Skeletal muscle tissue (tissue), 3 donors: ENCODE measurements at regions not wholly inside any gene's neighbourhood (a gene's known extent, or its start where the extent isn't known, plus 50 kb on each side); places are given as distances from the start of the nearest gene placed in this dataset.
A peak's percentile ranks its signal among the peaks of the same experiment; 100 is the strongest.

Source experiments
- H3K27ac ChIP-seq: one replicate; pipeline ENCODE4 v1.7.0; 2013; ENCODE audit warnings: mild to moderate bottlenecking, low read depth, low read length, inconsistent platforms
- H3K27me3 ChIP-seq, 3 donors: one replicate each; pipeline ENCODE4 v1.7.0; 2013; ENCODE audit warnings: low read length in 3 of 3; ENCODE audit not compliant: control insufficient read depth in 3 of 3, insufficient read depth in 3 of 3
- H3K36me3 ChIP-seq, 3 donors: one replicate each; pipeline ENCODE4 v1.7.0; 2013; ENCODE audit warnings: low read length in 3 of 3; ENCODE audit not compliant: control insufficient read depth in 3 of 3, insufficient read depth in 3 of 3
- H3K4me1 ChIP-seq, 3 donors: one replicate each; pipeline ENCODE4 v1.7.0; 2013; ENCODE audit warnings: low read length in 3 of 3, mild to moderate bottlenecking in 3 of 3; ENCODE audit not compliant: control insufficient read depth in 3 of 3, insufficient read depth in 3 of 3
- H3K4me3 ChIP-seq, 3 donors: one replicate each; pipeline ENCODE4 v1.7.0; 2013; ENCODE audit warnings: low read length in 3 of 3
- H3K9ac ChIP-seq, 3 donors: one replicate each; pipeline ENCODE4 v1.7.0; 2013; ENCODE audit warnings: low read length in 3 of 3, mild to moderate bottlenecking in 3 of 3, moderate library complexity in 2 of 3, low read depth in 1 of 3
- H3K9me3 ChIP-seq, 3 donors: one replicate each; pipeline ENCODE4 v1.7.0; 2013; ENCODE audit warnings: low read length in 3 of 3; ENCODE audit not compliant: control insufficient read depth in 3 of 3
- donor health status: Osteomylitis.

DNA sequence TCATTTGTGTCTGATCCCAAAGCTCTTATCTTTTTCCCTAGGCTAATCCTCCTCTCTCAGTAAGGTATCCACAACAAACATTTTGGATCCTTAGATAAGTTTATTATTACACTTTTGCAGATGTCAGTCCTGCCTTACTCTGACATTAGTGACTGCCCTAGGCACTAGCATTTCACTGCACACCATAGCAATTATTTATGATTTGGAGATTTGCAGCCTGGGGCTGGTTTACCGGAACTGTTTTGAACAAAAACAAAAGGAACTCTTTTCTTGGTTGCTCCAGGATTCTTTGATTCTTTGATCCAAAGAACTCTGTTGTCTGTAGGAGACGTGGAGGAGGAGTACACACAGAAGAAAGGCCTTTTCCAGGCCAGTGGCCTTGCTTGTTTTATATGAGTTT lies 80.4 kb downstream of the EDNRB start:
- Histone ChIP-seq H3K27me3 (no peaks in the 10 kb centered on the region), H3K27ac (no peak overlapping the region), H3K9ac (no peak overlapping the region), H3K4me3 (no peak overlapping the region), H3K4me1 (peaks cover 0 to 4% (median 0%) of the 10 kb centered on the region in 3 donors), H3K9me3 (no peaks in the 10 kb centered on the region), H3K36me3 (no peaks in the 10 kb centered on the region)

DNA sequence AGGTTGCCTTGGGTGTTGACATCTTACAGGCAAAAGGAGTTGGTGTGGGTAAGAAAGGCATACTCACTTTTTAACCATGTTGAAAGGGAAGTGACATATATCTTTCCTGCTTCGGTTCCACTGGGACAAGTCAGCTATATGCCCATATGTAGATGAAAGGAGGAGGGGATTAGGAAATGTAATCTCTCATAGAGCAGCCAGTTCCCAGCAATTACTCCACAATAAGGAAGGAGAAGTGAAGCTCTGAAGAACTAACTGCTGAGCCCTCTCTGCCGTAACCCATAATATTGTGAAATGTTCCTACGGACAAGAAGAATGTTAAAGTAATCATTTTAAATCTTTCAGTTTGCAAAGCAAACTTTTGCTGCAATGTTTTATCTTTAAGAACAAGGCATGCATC lies 82.2 kb downstream of the EDNRB start:
- Histone ChIP-seq H3K9ac (no peak overlapping the region), H3K27ac (no peak overlapping the region), H3K4me3 (no peak overlapping the region), H3K9me3 (no peaks in the 10 kb centered on the region), H3K36me3 (no peaks in the 10 kb centered on the region), H3K27me3 (no peaks in the 10 kb centered on the region), H3K4me1 (peaks cover 0 to 7% (median 0%) of the 10 kb centered on the region in 3 donors)

DNA sequence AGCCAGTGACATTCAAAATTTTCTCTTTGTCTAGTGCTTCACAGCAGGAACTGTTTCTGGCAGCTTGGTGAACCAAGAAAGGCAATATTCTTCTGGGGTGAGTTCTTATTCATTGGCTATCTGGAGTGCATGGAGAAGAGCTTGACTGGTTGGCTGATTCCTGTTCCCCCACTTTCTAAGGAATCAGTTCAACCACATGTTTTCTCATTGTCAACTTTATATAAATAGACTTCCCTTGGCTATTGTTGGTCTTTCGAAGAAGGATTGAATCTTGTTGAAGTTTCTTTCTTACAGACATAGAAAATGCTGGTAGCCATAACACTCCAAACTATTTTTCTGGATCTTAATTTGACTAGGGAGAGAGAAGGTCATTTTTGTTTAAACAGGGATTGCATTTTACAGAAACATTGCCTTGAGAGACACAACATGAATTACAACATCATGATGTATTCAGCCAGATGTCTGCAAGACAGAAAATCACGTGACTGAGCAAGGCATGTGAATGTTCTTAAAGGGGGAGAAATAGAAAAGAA lies 85.2 kb downstream of the EDNRB start:
- Histone ChIP-seq H3K4me3 (no peak overlapping the region), H3K27ac (peak overlapping the region; percentile 48), H3K9ac (no peak overlapping the region), H3K27me3 (no peaks in the 10 kb centered on the region), H3K36me3 (no peaks in the 10 kb centered on the region), H3K9me3 (no peaks in the 10 kb centered on the region), H3K4me1 (peaks cover 0 to 7% (median 0%) of the 10 kb centered on the region in 3 donors)

DNA sequence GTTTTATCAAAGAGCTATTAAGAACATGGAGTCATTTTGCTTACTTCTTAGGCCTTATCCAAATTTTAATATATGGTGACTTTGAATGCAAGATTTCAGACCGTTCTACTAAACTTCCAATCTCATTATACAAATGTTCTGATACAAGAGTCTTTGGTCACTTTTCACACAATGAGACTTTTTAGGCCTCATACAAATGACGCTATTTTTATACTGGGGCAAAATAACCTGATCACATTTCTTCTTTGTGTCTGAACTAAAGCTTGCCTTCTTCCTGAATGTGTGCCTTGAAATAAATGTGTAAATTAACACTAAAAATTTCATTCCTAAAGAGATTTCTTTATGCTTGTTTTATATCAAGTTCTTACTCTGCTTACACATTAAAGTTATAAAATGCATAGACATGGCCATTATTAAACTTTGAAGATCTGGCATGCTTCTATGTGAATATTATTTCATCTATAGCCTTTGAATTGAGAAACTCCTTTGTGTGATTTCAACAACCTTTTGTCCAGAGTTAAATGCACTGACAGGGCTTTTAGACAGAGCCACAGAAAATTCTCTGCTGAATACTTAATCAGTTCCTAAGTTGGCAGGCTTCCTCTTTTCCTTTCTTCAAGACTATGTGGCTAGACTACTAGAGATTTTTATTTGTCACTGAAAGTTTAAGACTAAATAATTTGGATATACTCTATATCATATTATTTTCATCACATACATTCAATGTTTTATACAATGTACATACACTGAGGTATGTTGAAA lies 86.1 kb downstream of the EDNRB start:
- peak overlapping the region; percentile 48 for H3K27ac ChIP-seq

GRCh38 chr13:77831866-77832265 lies 86.8 kb downstream of the EDNRB start:
- H3K9ac ChIP-seq = no peak overlapping the region
- H3K4me3 ChIP-seq = no peak overlapping the region
- no peaks in the 10 kb centered on the region for H3K9me3 ChIP-seq
- no peak overlapping the region for H3K27ac ChIP-seq
- H3K36me3 ChIP-seq = no peaks in the 10 kb centered on the region
- peaks cover 0 to 7% (median 0%) of the 10 kb centered on the region in 3 donors for H3K4me1 ChIP-seq
- H3K27me3 ChIP-seq = no peaks in the 10 kb centered on the region

More for the DNA sequence above, 86.1 kb downstream of the EDNRB start:
- H3K4me1 ChIP-seq = peaks cover 0 to 7% (median 0%) of the 10 kb centered on the region in 3 donors
- H3K9me3 ChIP-seq = no peaks in the 10 kb centered on the region
- no peaks in the 10 kb centered on the region for H3K36me3 ChIP-seq
- H3K4me3 ChIP-seq = no peak overlapping the region
- H3K9ac ChIP-seq = no peak overlapping the region
- no peaks in the 10 kb centered on the region for H3K27me3 ChIP-seq

DNA sequence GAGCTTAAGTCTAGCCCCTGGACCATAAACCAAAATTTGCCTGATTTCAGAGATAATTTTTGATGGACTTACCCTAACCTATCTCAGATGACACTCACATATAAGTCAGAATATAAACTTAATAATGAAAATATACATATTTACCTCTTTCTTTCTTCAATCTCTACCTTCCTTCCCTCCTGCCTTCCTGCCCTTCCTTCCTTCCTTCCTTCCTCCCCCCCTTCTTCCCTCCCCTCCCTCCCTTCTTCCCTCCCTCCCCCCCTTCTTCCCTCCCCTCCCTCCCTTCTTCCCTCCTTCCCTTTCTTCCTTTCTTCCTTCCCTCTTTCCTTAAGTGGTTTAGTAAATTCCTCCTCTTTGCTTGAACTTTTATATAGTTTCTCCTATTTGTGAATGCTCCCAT lies 88.7 kb downstream of the EDNRB start:
- H3K4me1 ChIP-seq = peaks cover 0 to 7% (median 0%) of the 10 kb centered on the region in 3 donors
- no peak overlapping the region for H3K4me3 ChIP-seq
- H3K27ac ChIP-seq = no peak overlapping the region
- H3K27me3 ChIP-seq = no peaks in the 10 kb centered on the region
- H3K9me3 ChIP-seq = no peaks in the 10 kb centered on the region
- H3K36me3 ChIP-seq = no peaks in the 10 kb centered on the region
- no peak overlapping the region for H3K9ac ChIP-seq

DNA sequence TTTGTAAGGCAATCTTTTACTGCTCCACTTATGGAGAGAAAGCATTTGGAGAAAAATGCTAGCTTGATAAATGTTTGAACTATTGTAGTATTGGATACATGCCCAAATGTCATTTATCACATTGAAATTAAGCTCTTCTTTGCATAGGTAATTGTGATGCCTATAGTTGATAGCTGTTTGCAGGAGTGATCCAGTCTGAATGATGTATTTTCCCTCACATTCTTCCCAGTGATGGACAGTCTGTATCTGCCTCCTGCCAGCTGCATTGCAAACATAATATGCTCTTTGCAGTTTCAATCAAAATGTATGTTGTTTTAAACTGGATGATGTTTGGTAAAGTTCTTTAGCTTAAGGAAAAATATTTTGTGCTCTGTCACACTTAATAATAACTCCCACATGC lies 89.8 kb downstream of the EDNRB start:
- H3K9me3 ChIP-seq = no peaks in the 10 kb centered on the region
- no peak overlapping the region for H3K27ac ChIP-seq
- H3K9ac ChIP-seq = no peak overlapping the region
- no peak overlapping the region for H3K4me3 ChIP-seq
- no peaks in the 10 kb centered on the region for H3K27me3 ChIP-seq
- no peaks in the 10 kb centered on the region for H3K36me3 ChIP-seq
- peaks cover 0 to 6% (median 0%) of the 10 kb centered on the region in 3 donors for H3K4me1 ChIP-seq

DNA sequence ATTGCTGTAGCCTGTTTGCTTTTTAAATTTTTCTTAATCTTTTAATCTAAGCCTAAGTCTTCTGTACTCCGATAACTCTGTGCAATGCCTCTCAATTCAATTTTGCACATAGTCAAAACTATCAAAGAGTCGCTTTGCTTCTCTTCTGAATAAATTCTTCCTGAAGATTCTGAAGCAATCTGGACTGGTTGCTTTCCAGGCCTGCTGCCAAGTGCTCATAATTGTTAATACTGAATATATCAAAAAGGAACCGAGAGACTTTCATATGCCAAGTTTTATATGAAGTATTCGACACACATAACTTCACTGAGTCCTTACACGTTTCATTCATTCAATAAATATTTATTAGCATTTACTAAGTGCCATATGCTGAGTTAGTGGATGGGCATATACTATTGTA lies 91.3 kb downstream of the EDNRB start:
- H3K27ac ChIP-seq = no peak overlapping the region
- no peaks in the 10 kb centered on the region for H3K36me3 ChIP-seq
- H3K4me1 ChIP-seq = no peaks in the 10 kb centered on the region
- H3K9me3 ChIP-seq = no peaks in the 10 kb centered on the region
- no peak overlapping the region for H3K4me3 ChIP-seq
- H3K9ac ChIP-seq = no peak overlapping the region
- H3K27me3 ChIP-seq = no peaks in the 10 kb centered on the region

- no peaks in the 10 kb centered on the region for H3K9me3 ChIP-seq
- no peaks in the 10 kb centered on the region for H3K4me1 ChIP-seq
- H3K27me3 ChIP-seq = no peaks in the 10 kb centered on the region
- no peak overlapping the region for H3K4me3 ChIP-seq
- no peak overlapping the region for H3K27ac ChIP-seq
- no peaks in the 10 kb centered on the region for H3K36me3 ChIP-seq
- H3K9ac ChIP-seq = no peak overlapping the region
These were observed 98.0 kb downstream of the EDNRB start for GRCh38 chr13:77820431-77821149.

- no peaks in the 10 kb centered on the region for H3K4me1 ChIP-seq
- H3K27me3 ChIP-seq = no peaks in the 10 kb centered on the region
- no peak overlapping the region for H3K4me3 ChIP-seq
- no peak overlapping the region for H3K27ac ChIP-seq
- H3K9me3 ChIP-seq = no peaks in the 10 kb centered on the region
- no peaks in the 10 kb centered on the region for H3K36me3 ChIP-seq
- no peak overlapping the region for H3K9ac ChIP-seq
These were observed 101.1 kb downstream of the EDNRB start for GRCh38 chr13:77817521-77817920.
